NB4 (cell line): ENCODE measurements at regions not wholly inside any gene's neighbourhood (a gene's known extent, or its start where the extent isn't known, plus 50 kb on each side); places are given as distances from the start of the nearest gene placed in this dataset.

Source experiments
- TF ChIP-seq, protein P1 (sequence below): IDR thresholded peaks from one replicate; pipeline ENCODE4 v1.5.1; 2012; ENCODE audit warnings: low read depth, low read length
- TF ChIP-seq, protein P2 (sequence below): IDR thresholded peaks from 2 replicates; pipeline ENCODE4 v1.6.1; 2011; ENCODE audit warnings: low read depth, low read length

DNA sequence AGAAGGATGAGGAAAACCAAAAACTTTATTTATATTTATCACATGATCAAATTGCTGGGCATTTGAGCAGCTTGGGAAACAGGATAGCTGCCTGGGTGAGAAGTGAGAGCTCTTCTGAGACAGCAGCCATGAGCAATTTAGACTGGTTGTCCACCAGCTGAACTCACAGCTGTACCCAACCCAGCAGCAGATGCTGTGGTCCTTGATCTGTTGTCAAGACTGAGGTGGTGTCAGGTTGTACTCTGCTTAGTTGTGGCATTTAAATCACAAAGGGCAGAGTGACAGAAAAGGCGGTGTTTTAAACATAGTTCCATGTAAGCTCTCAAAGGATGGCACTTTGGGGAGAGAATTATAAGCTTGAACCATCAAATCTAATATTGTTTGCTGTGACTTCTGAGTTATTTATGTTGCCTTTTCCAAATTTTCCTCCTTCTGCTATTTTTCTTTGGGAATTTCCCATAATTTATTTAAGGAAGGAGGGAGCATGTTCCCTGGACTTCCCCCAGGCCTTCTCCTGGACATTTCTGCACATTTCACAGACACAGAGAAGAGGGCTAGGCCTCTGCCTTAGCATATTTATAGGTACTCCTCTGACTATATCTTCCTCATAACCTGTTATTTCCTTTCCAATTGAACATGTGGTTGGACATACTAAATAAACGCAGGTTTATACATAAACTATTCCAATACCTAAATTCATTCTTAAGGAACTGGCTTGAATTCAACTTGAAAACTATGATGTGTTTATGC, 117.7 kb upstream of the FER start:
- TF ChIP-seq, protein P1, sequence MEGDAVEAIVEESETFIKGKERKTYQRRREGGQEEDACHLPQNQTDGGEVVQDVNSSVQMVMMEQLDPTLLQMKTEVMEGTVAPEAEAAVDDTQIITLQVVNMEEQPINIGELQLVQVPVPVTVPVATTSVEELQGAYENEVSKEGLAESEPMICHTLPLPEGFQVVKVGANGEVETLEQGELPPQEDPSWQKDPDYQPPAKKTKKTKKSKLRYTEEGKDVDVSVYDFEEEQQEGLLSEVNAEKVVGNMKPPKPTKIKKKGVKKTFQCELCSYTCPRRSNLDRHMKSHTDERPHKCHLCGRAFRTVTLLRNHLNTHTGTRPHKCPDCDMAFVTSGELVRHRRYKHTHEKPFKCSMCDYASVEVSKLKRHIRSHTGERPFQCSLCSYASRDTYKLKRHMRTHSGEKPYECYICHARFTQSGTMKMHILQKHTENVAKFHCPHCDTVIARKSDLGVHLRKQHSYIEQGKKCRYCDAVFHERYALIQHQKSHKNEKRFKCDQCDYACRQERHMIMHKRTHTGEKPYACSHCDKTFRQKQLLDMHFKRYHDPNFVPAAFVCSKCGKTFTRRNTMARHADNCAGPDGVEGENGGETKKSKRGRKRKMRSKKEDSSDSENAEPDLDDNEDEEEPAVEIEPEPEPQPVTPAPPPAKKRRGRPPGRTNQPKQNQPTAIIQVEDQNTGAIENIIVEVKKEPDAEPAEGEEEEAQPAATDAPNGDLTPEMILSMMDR: no peak
- TF ChIP-seq, protein P2, sequence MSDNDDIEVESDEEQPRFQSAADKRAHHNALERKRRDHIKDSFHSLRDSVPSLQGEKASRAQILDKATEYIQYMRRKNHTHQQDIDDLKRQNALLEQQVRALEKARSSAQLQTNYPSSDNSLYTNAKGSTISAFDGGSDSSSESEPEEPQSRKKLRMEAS: no peak
